SK-N-SH treated with all-trans-retinoic acid at 6 μM for 48 hours (cell line): ENCODE measurements at regions not wholly inside any gene's neighbourhood (a gene's known extent, or its start where the extent isn't known, plus 50 kb on each side); places are given as distances from the start of the nearest gene placed in this dataset.

Experiments
- ARNTL ChIP-seq: fragments of 450-650 bp; formaldehyde crosslinking; IDR thresholded peaks from 2 replicates; pipeline ENCODE4 v1.5.0; 2020; ENCODE audit warnings: low read depth, mild to moderate bottlenecking, moderate library complexity, borderline replicate concordance
- OSR1 ChIP-seq: fragments of 250-450 bp; sonication (Bioruptor Pico); IDR thresholded peaks from 2 replicates; pipeline ENCODE4 v1.8.0; 2022; ENCODE audit warnings: moderate library complexity, mild to moderate bottlenecking, inconsistent platforms
- PATZ1 ChIP-seq: fragments of 250-450 bp; sonication (Bioruptor Pico); IDR thresholded peaks from 2 replicates; pipeline ENCODE4 v1.8.0; 2020; ENCODE audit warnings: mild to moderate bottlenecking, moderate library complexity, borderline replicate concordance
- RARB ChIP-seq: fragments of 250-450 bp; sonication (Bioruptor Pico); IDR thresholded peaks from 2 replicates; pipeline ENCODE4 v1.8.0; 2021; ENCODE audit warnings: mild to moderate bottlenecking, moderate library complexity
- SNAI2 ChIP-seq: fragments of 250-450 bp; sonication (Bioruptor Pico); IDR thresholded peaks from 2 replicates; pipeline ENCODE4 v1.5.0; 2020; ENCODE audit warnings: mild to moderate bottlenecking, moderate library complexity
- TOX ChIP-seq: fragments of 250-450 bp; sonication (Bioruptor Pico); IDR thresholded peaks from 2 replicates; pipeline ENCODE4 v1.8.0; 2021; ENCODE audit warnings: mild to moderate bottlenecking, moderate library complexity, borderline replicate concordance
- ZC3H10 ChIP-seq: fragments of 250-450 bp; sonication (Bioruptor Pico); IDR thresholded peaks from 2 replicates; pipeline ENCODE4 v1.5.1; 2021; ENCODE audit warnings: mild to moderate bottlenecking, moderate library complexity
- ZFP3 ChIP-seq: fragments of 250-450 bp; sonication (Bioruptor Pico); IDR thresholded peaks from 2 replicates; pipeline ENCODE4 v1.5.0; 2020; ENCODE audit warnings: mild to moderate bottlenecking, moderate library complexity
- ZNF565 ChIP-seq: fragments of 450-650 bp; formaldehyde crosslinking; conservative IDR thresholded peaks from 2 replicates; pipeline ENCODE4 v1.5.0; 2020; ENCODE audit warnings: low read depth, mild to moderate bottlenecking, moderate library complexity
- ZNF8 ChIP-seq: fragments of 450-650 bp; formaldehyde crosslinking; IDR thresholded peaks from 2 replicates; pipeline ENCODE4 v1.5.0; 2020; ENCODE audit warnings: mild to moderate bottlenecking, moderate library complexity
- TF ChIP-seq, protein P1 (sequence below): fragments of 250-450 bp; sonication (Bioruptor Pico); IDR thresholded peaks from 2 replicates; pipeline ENCODE4 v1.5.1; 2020; ENCODE audit warnings: low read depth, mild to moderate bottlenecking, moderate library complexity
- TF ChIP-seq, protein P2 (sequence below): fragments of 250-450 bp; sonication (Bioruptor Pico); IDR thresholded peaks from 2 replicates; pipeline ENCODE4 v1.5.0; 2020; ENCODE audit warnings: mild to moderate bottlenecking, moderate library complexity
- TF ChIP-seq, protein P3 (sequence below): fragments of 250-450 bp; sonication (Bioruptor Pico); IDR thresholded peaks from 2 replicates; pipeline ENCODE4 v1.8.0; 2021; ENCODE audit warnings: low read depth, mild to moderate bottlenecking, moderate library complexity, borderline replicate concordance

DNA sequence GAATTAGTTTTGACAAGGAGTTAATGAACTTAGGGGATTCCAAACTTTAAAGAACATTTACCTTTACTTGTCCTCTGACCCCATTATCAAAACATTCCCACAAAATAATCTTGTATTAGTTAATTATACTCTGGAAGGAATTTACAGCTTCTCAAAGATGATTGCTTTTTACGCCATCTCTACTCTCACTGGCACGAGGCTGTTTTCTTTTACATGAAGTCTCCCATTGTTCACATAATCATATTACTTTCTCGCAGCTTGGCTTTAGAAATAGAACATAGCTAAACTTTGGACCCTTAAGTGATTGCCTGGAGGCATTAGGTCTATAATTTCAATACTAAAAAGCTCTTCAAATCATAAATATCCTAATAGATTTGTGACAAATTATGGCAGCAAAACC is 592.9 kb downstream of the TRIML1 start:
- no peak for TF ChIP-seq ARNTL
- TF ChIP-seq, protein P1, sequence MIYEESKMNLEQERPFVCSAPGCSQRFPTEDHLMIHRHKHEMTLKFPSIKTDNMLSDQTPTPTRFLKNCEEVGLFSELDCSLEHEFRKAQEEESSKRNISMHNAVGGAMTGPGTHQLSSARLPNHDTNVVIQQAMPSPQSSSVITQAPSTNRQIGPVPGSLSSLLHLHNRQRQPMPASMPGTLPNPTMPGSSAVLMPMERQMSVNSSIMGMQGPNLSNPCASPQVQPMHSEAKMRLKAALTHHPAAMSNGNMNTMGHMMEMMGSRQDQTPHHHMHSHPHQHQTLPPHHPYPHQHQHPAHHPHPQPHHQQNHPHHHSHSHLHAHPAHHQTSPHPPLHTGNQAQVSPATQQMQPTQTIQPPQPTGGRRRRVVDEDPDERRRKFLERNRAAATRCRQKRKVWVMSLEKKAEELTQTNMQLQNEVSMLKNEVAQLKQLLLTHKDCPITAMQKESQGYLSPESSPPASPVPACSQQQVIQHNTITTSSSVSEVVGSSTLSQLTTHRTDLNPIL (CRISPR knock-in tag) = no peak
- no peak for TF ChIP-seq ZFP3 (CRISPR knock-in tag)
- TF ChIP-seq ZNF8 (CRISPR knock-in tag) = no peak
- TF ChIP-seq OSR1 (CRISPR knock-in tag) = no peak
- TF ChIP-seq, protein P2, sequence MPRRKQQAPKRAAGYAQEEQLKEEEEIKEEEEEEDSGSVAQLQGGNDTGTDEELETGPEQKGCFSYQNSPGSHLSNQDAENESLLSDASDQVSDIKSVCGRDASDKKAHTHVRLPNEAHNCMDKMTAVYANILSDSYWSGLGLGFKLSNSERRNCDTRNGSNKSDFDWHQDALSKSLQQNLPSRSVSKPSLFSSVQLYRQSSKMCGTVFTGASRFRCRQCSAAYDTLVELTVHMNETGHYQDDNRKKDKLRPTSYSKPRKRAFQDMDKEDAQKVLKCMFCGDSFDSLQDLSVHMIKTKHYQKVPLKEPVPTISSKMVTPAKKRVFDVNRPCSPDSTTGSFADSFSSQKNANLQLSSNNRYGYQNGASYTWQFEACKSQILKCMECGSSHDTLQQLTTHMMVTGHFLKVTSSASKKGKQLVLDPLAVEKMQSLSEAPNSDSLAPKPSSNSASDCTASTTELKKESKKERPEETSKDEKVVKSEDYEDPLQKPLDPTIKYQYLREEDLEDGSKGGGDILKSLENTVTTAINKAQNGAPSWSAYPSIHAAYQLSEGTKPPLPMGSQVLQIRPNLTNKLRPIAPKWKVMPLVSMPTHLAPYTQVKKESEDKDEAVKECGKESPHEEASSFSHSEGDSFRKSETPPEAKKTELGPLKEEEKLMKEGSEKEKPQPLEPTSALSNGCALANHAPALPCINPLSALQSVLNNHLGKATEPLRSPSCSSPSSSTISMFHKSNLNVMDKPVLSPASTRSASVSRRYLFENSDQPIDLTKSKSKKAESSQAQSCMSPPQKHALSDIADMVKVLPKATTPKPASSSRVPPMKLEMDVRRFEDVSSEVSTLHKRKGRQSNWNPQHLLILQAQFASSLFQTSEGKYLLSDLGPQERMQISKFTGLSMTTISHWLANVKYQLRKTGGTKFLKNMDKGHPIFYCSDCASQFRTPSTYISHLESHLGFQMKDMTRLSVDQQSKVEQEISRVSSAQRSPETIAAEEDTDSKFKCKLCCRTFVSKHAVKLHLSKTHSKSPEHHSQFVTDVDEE (CRISPR knock-in tag) = no peak
- no peak for TF ChIP-seq PATZ1 (CRISPR knock-in tag)
- no peak for TF ChIP-seq ZNF565 (CRISPR knock-in tag)
- TF ChIP-seq ZC3H10 (CRISPR knock-in tag) = no peak
- no peak for TF ChIP-seq TOX
- no peak for TF ChIP-seq RARB
- TF ChIP-seq, protein P3, sequence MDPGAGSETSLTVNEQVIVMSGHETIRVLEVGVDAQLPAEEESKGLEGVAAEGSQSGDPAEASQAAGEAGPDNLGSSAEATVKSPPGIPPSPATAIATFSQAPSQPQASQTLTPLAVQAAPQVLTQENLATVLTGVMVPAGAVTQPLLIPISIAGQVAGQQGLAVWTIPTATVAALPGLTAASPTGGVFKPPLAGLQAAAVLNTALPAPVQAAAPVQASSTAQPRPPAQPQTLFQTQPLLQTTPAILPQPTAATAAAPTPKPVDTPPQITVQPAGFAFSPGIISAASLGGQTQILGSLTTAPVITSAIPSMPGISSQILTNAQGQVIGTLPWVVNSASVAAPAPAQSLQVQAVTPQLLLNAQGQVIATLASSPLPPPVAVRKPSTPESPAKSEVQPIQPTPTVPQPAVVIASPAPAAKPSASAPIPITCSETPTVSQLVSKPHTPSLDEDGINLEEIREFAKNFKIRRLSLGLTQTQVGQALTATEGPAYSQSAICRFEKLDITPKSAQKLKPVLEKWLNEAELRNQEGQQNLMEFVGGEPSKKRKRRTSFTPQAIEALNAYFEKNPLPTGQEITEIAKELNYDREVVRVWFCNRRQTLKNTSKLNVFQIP (CRISPR knock-in tag) = no peak
- no peak for TF ChIP-seq SNAI2
